HCT116 (cell line): ENCODE measurements at regions not wholly inside any gene's neighbourhood (a gene's known extent, or its start where the extent isn't known, plus 50 kb on each side); places are given as distances from the start of the nearest gene placed in this dataset.

Source experiments
- ATAC-seq: fragments of 200-7000 bp; cut with Tn5 transposase; 2 replicates; pipeline ENCODE4 v1.9.1; 2020; ENCODE audit warnings: mild to moderate bottlenecking, moderate library complexity
- BruUV-seq: library from RNA; stranded (reverse); fragments of 400-500 nt; replicated peaks from 2 replicates; lab custom pipeline; 2021; lab: Mats Ljungman, UMichigan
- CTCF ChIA-PET: fragments of 300-600 bp; sonication (Branson Sonifier 250); formaldehyde crosslinking; loops from one replicate; lab custom pipeline; 2021; ENCODE audit warnings: antibody characterized with exemption; lab: Charles Lee
- POLR2A ChIA-PET: fragments of 300-600, 350-600 bp; sonication (Branson Sonifier 250); formaldehyde crosslinking; loops from one replicate; lab custom pipeline; 2021; ENCODE audit warnings: antibody characterized with exemption; lab: Charles Lee
- RAD21 ChIA-PET, 2 experiments: fragments of 300-600 bp; sonication (Branson Sonifier 250); formaldehyde crosslinking; loops; one replicate each; lab custom pipeline; 2023; ENCODE audit warnings: low total read pairs in 2 of 2; ENCODE audit not compliant: uncharacterized antibody in 2 of 2, unreplicated experiment in 2 of 2, low non-redundant PET in 1 of 2; lab: Charles Lee
- DNase-seq: peaks from one replicate; pipeline ENCODE4 v3.0.0-alpha.2; 2010; ENCODE audit warnings: low read depth, low spot score
- H2AFZ ChIP-seq: fragments of 200-600 bp; shearing (Covaris generic), sonication (generic); 2 replicates; pipeline ENCODE4 v1.6.1; 2017; ENCODE audit warnings: low read depth, mixed run types, mixed read lengths, antibody characterized with exemption, low read length; ENCODE audit not compliant: poor library complexity, severe bottlenecking
- H3K27ac ChIP-seq: 2 replicates; pipeline ENCODE4 v1.5.1; 2012; ENCODE audit warnings: low read depth, low read length
- H3K27me3 ChIP-seq: fragments of 200-600 bp; sonication (generic); 2 replicates; pipeline ENCODE4 v1.6.1; 2016; ENCODE audit warnings: mixed run types, low read length, mixed read lengths; ENCODE audit not compliant: insufficient read depth
- H3K36me3 ChIP-seq, 2 experiments: fragments of 200-500 bp in 1 of 2; fragments of 200-600 bp in 1 of 2; sonication (Bioruptor generic) in 1 of 2; sonication (generic) in 1 of 2; 2 replicates each; pipeline versions ENCODE4 v1.5.1 to v1.6.1; 2014 to 2016; ENCODE audit warnings: low read length in 2 of 2, inconsistent platforms in 1 of 2, mixed read lengths in 1 of 2, mixed run types in 1 of 2; ENCODE audit not compliant: insufficient read depth in 2 of 2, control insufficient read depth in 1 of 2
- H3K4me1 ChIP-seq, 2 experiments: fragments of 200-600 bp in 1 of 2; sonication (generic) in 1 of 2; 2 replicates each; pipeline versions ENCODE4 v1.5.1 to v1.6.1; 2012 to 2017; ENCODE audit warnings: low read length in 2 of 2, inconsistent platforms in 1 of 2, mild to moderate bottlenecking in 1 of 2, mixed read lengths in 1 of 2, mixed run types in 1 of 2, moderate library complexity in 1 of 2; ENCODE audit not compliant: insufficient read depth in 2 of 2, control insufficient read depth in 1 of 2
- H3K4me2 ChIP-seq: fragments of 200-600 bp; sonication (generic); 2 replicates; pipeline ENCODE4 v1.6.1; 2017; ENCODE audit warnings: mixed run types, low read length, mixed read lengths
- H3K4me3 ChIP-seq, 2 experiments: fragments of 200-600 bp in 1 of 2; sonication (generic) in 1 of 2; replicated peaks in 1 of 2; 2 replicates each; pipeline ENCODE4 v1.5.1; 2011 to 2016; ENCODE audit warnings: low read length in 2 of 2, control low read depth in 1 of 2, low read depth in 1 of 2, mild to moderate bottlenecking in 1 of 2, mixed read lengths in 1 of 2, mixed run types in 1 of 2
- H3K79me2 ChIP-seq: fragments of 200-600 bp; sonication (generic); 2 replicates; pipeline ENCODE4 v1.6.1; 2017; ENCODE audit warnings: mild to moderate bottlenecking, mixed run types, low read length, moderate library complexity, mixed read lengths; ENCODE audit not compliant: insufficient read depth
- H3K9ac ChIP-seq: fragments of 200-600 bp; sonication (generic); 2 replicates; pipeline ENCODE4 v1.6.1; 2016; ENCODE audit warnings: low read length, mixed read lengths
- H3K9me2 ChIP-seq: fragments of 200-600 bp; sonication (generic), shearing (Covaris generic); 2 replicates; pipeline ENCODE4 v1.6.1; 2017; ENCODE audit warnings: mixed run types, mild to moderate bottlenecking, moderate library complexity; ENCODE audit not compliant: insufficient read depth
- H3K9me3 ChIP-seq, 2 experiments: fragments of 200-500 bp in 1 of 2; fragments of 200-600 bp in 1 of 2; sonication (Bioruptor generic) in 1 of 2; sonication (generic) in 1 of 2; 2 replicates each; pipeline ENCODE4 v1.6.1; 2014 to 2017; ENCODE audit warnings: low read length in 2 of 2, mixed read lengths in 2 of 2, inconsistent platforms in 1 of 2, low read depth in 1 of 2, mild to moderate bottlenecking in 1 of 2, mixed run types in 1 of 2, moderate library complexity in 1 of 2; ENCODE audit not compliant: control insufficient read depth in 1 of 2, insufficient read depth in 1 of 2
- H4K20me1 ChIP-seq: fragments of 200-600 bp; sonication (generic), shearing (Covaris generic); 2 replicates; pipeline ENCODE4 v1.6.1; 2017; ENCODE audit warnings: mixed run types, mild to moderate bottlenecking, moderate library complexity; ENCODE audit not compliant: insufficient read depth
- ATF3 ChIP-seq: IDR thresholded peaks from 2 replicates; pipeline ENCODE4 v1.6.1; 2012
- CBX3 ChIP-seq: IDR thresholded peaks from 2 replicates; pipeline ENCODE4 v1.6.1; 2012; ENCODE audit warnings: low read depth
- CEBPB ChIP-seq: IDR thresholded peaks from 2 replicates; pipeline ENCODE4 v1.6.1; 2012; ENCODE audit warnings: low read depth
- EZH2 ChIP-seq: fragments of 200-600 bp; sonication (generic); IDR thresholded peaks from 2 replicates; pipeline ENCODE4 v1.6.1; 2017; ENCODE audit warnings: antibody characterized with exemption, mixed run types
- POLR2AphosphoS5 ChIP-seq: IDR thresholded peaks from 2 replicates; pipeline ENCODE4 v1.6.1; 2011; ENCODE audit warnings: mild to moderate bottlenecking, low read depth, low read length, moderate library complexity
- REST ChIP-seq: IDR thresholded peaks from 2 replicates; pipeline ENCODE4 v1.6.1; 2012; ENCODE audit warnings: low read depth
- SIN3A ChIP-seq: IDR thresholded peaks from 2 replicates; pipeline ENCODE4 v1.6.1; 2012; ENCODE audit warnings: low read depth
- TCF7L2 ChIP-seq: IDR thresholded peaks from 2 replicates; pipeline ENCODE4 v1.7.0; 2011; ENCODE audit warnings: borderline replicate concordance, inconsistent platforms; ENCODE audit not compliant: insufficient read depth, insufficient read length; ENCODE audit errors: extremely low read depth
- ZNF274 ChIP-seq: fragments of 200-500 bp; sonication (Bioruptor generic); IDR thresholded peaks from 2 replicates; pipeline ENCODE4 v1.6.1; 2014; ENCODE audit warnings: mild to moderate bottlenecking, low read depth, low read length, inconsistent platforms
- intact Hi-C: fragments of 100-400 bp; cut with micrococcal nuclease; formaldehyde crosslinking; loops from 2 replicates; pipeline ENCODE4 v1.10.0; 2022

GRCh38 chr15:69532066-69532465, 79.4 kb downstream of the RPLP1 start:
- no peaks in the 10 kb centered on the region for H3K79me2 ChIP-seq
- H3K9me2 ChIP-seq: no peaks in the 10 kb centered on the region
- no peaks in the 10 kb centered on the region for H3K4me1 ChIP-seq
- H3K9ac ChIP-seq: no peak overlapping the region
- H3K9me3 ChIP-seq: no peaks in the 10 kb centered on the region
- H3K36me3 ChIP-seq: no peaks in the 10 kb centered on the region
- POLR2A ChIA-PET: no interaction called here
- DNase-seq (no peak), ATAC-seq (no peak)
- intact Hi-C loops: no loop called here
- H2AFZ ChIP-seq: no peak overlapping the region
- CTCF ChIA-PET: interaction anchor here (2.0 kb wide), 1 partner anchor 9 kb away, joined by 5 read pairs; no protein-coding TSS in a partner anchor
- BruUV-seq: no TSS peak
- H3K4me3 ChIP-seq: no peak overlapping the region
- no peak for TF ChIP-seq CEBPB
- H3K27me3 ChIP-seq: peaks cover 4% of the 10 kb centered on the region; the same call in 1 of the 2 replicates
- no peaks in the 10 kb centered on the region for H4K20me1 ChIP-seq
- H3K4me2 ChIP-seq: no peak overlapping the region
- RAD21 ChIA-PET: no interaction called here
- no peak overlapping the region for H3K27ac ChIP-seq

- H3K79me2 ChIP-seq: no peaks in the 10 kb centered on the region
- no peaks in the 10 kb centered on the region for H3K9me3 ChIP-seq
- no peaks in the 10 kb centered on the region for H3K9me2 ChIP-seq
- H3K9ac ChIP-seq: no peak overlapping the region
- no peaks in the 10 kb centered on the region for H3K4me1 ChIP-seq
- TF ChIP-seq ZNF274 (no peak), CBX3 (no peak), SIN3A (no peak), REST (no peak), POLR2AphosphoS5 (no peak), TCF7L2 (no peak), ATF3 (no peak), EZH2 (no peak)
- ChIA-PET CTCF (interaction anchor here (2.0 kb wide), 1 partner anchor 10 kb away, joined by 5 read pairs; no protein-coding TSS in a partner anchor), POLR2A (no interaction called here), RAD21 (no interaction called here)
- H4K20me1 ChIP-seq: no peaks in the 10 kb centered on the region
- no peaks in the 10 kb centered on the region for H3K36me3 ChIP-seq
- H3K4me3 ChIP-seq: no peak overlapping the region
- intact Hi-C loops: no loop called here
- H3K27ac ChIP-seq: no peak overlapping the region
- H3K4me2 ChIP-seq: no peak overlapping the region
- no TSS peak for BruUV-seq
- H2AFZ ChIP-seq: no peak overlapping the region
- DNase-seq (no peak), ATAC-seq (no peak)
- peaks cover 4% of the 10 kb centered on the region; the same call in 1 of the 2 replicates for H3K27me3 ChIP-seq
Observed at GRCh38 chr15:69532856-69533255, 80.2 kb downstream of the RPLP1 start.
